ENCODE measurements at regions not wholly inside any gene's neighbourhood (a gene's known extent, or its start where the extent isn't known, plus 50 kb on each side); places are given as distances from the start of the nearest gene placed in this dataset.

- CTCF ChIA-PET = no interaction called here
- no peaks in the 10 kb centered on the region for H3K4me1 Mint-ChIP-seq (ENCODE audit: low read depth, unreplicated experiment)
- no peaks in the 10 kb centered on the region for H3K36me3 Mint-ChIP-seq (ENCODE audit: insufficient read depth, unreplicated experiment)
- H3K27ac Mint-ChIP-seq (ENCODE audit: unreplicated experiment) = no peak overlapping the region
- TF ChIP-seq, protein P1, sequence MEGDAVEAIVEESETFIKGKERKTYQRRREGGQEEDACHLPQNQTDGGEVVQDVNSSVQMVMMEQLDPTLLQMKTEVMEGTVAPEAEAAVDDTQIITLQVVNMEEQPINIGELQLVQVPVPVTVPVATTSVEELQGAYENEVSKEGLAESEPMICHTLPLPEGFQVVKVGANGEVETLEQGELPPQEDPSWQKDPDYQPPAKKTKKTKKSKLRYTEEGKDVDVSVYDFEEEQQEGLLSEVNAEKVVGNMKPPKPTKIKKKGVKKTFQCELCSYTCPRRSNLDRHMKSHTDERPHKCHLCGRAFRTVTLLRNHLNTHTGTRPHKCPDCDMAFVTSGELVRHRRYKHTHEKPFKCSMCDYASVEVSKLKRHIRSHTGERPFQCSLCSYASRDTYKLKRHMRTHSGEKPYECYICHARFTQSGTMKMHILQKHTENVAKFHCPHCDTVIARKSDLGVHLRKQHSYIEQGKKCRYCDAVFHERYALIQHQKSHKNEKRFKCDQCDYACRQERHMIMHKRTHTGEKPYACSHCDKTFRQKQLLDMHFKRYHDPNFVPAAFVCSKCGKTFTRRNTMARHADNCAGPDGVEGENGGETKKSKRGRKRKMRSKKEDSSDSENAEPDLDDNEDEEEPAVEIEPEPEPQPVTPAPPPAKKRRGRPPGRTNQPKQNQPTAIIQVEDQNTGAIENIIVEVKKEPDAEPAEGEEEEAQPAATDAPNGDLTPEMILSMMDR (IDR thresholded peaks at IDR 0.05; ENCODE audit: unreplicated experiment) = no peak
- H3K27me3 Mint-ChIP-seq (ENCODE audit: unreplicated experiment) = no peaks in the 10 kb centered on the region
- H3K9me3 Mint-ChIP-seq (ENCODE audit: low read depth, unreplicated experiment) = no peaks in the 10 kb centered on the region
- no peak overlapping the region for H3K4me3 Mint-ChIP-seq (ENCODE audit: low read depth, unreplicated experiment)
- no TSS peak for BruUV-seq (replicated peaks)
- no peak for DNase-seq
- intact Hi-C loops (cut with micrococcal nuclease; ENCODE audit: unreplicated experiment) = no loop called here
These were observed 167.8 kb downstream of the BACH1 start for GRCh38 chr21:29466532-29466931.

GRCh38 chr21:29470397-29470796 lies 171.7 kb downstream of the BACH1 start:
- no peaks in the 10 kb centered on the region for H3K4me1 Mint-ChIP-seq (ENCODE audit: low read depth, unreplicated experiment)
- CTCF ChIA-PET = interaction anchor here (0.7 kb wide), 1 partner anchor 70 kb away, joined by 3 read pairs; no protein-coding TSS in a partner anchor
- H3K27ac Mint-ChIP-seq (ENCODE audit: unreplicated experiment) = no peak overlapping the region
- BruUV-seq (replicated peaks) = no TSS peak
- no peaks in the 10 kb centered on the region for H3K27me3 Mint-ChIP-seq (ENCODE audit: unreplicated experiment)
- no peak overlapping the region for H3K4me3 Mint-ChIP-seq (ENCODE audit: low read depth, unreplicated experiment)
- DNase-seq = no peak
- TF ChIP-seq, protein P1 (IDR thresholded peaks at IDR 0.05; ENCODE audit: unreplicated experiment) = no peak
- intact Hi-C loops (cut with micrococcal nuclease; ENCODE audit: unreplicated experiment) = no loop called here
- no peaks in the 10 kb centered on the region for H3K9me3 Mint-ChIP-seq (ENCODE audit: low read depth, unreplicated experiment)
- no peaks in the 10 kb centered on the region for H3K36me3 Mint-ChIP-seq (ENCODE audit: insufficient read depth, unreplicated experiment)

- no TSS peak for BruUV-seq (replicated peaks)
- H3K27me3 Mint-ChIP-seq (ENCODE audit: unreplicated experiment) = no peaks in the 10 kb centered on the region
- no peaks in the 10 kb centered on the region for H3K4me1 Mint-ChIP-seq (ENCODE audit: low read depth, unreplicated experiment)
- intact Hi-C loops (cut with micrococcal nuclease; ENCODE audit: unreplicated experiment) = no loop called here
- H3K4me3 Mint-ChIP-seq (ENCODE audit: low read depth, unreplicated experiment) = no peak overlapping the region
- H3K27ac Mint-ChIP-seq (ENCODE audit: unreplicated experiment) = no peak overlapping the region
- TF ChIP-seq, protein P1 (IDR thresholded peaks at IDR 0.05; ENCODE audit: unreplicated experiment) = no peak
- no peaks in the 10 kb centered on the region for H3K9me3 Mint-ChIP-seq (ENCODE audit: low read depth, unreplicated experiment)
- CTCF ChIA-PET = no interaction called here
- no peak for DNase-seq
- H3K36me3 Mint-ChIP-seq (ENCODE audit: insufficient read depth, unreplicated experiment) = peaks cover 4% of the 10 kb centered on the region
These were observed 175.1 kb downstream of the BACH1 start for GRCh38 chr21:29473808-29474207.

DNA sequence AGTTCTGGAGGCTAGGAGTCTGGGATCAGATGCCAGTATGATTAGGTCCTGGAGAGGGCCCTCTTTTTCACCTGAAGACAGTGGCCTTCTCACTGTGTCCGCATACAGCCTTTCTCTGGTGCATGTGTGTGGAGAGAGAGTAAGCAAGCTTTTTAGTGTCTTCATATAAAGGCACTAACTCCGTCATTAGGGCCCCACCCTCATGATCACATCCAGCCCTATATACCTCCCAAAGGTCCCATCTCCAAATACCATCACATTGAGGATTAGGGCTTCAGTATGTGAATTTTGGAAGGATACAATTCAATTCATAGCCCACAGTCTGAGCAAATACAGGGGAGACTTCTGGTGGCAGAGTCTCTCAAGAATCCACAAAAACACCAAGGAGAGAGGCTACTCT lies 176.6 kb downstream of the BACH1 start:
- Mint-ChIP-seq H3K27me3 (ENCODE audit: unreplicated experiment) (no peaks in the 10 kb centered on the region), H3K27ac (ENCODE audit: unreplicated experiment) (no peak overlapping the region), H3K4me3 (ENCODE audit: low read depth, unreplicated experiment) (no peak overlapping the region), H3K4me1 (ENCODE audit: low read depth, unreplicated experiment) (no peaks in the 10 kb centered on the region), H3K36me3 (ENCODE audit: insufficient read depth, unreplicated experiment) (peaks cover 4% of the 10 kb centered on the region), H3K9me3 (ENCODE audit: low read depth, unreplicated experiment) (no peaks in the 10 kb centered on the region)
- TF ChIP-seq, protein P1 (IDR thresholded peaks at IDR 0.05; ENCODE audit: unreplicated experiment) = no peak
- intact Hi-C loops (cut with micrococcal nuclease; ENCODE audit: unreplicated experiment) = no loop called here
- DNase-seq = no peak
- CTCF ChIA-PET = interaction anchor here (1.1 kb wide), 1 partner anchor 374 kb away, joined by 3 read pairs; no protein-coding TSS in a partner anchor
- BruUV-seq (replicated peaks) = no TSS peak
